ENCODE measurements at regions not wholly inside any gene's neighbourhood (a gene's known extent, or its start where the extent isn't known, plus 50 kb on each side); places are given as distances from the start of the nearest gene placed in this dataset.
A peak's percentile ranks its signal among the peaks of the same experiment; 100 is the strongest.

GRCh38 chr4:137960371-137961050 is 281.6 kb downstream of the SLC7A11 start:
- H3K4me3 ChIP-seq (ENCODE audit: low read depth, low read length) = no peak overlapping the region
- DNase-seq (ENCODE audit: low read depth) (peak; percentile 89), FAIRE-seq (no peak)
- no peaks in the 10 kb centered on the region for H3K36me3 ChIP-seq (ENCODE audit: control insufficient read depth, insufficient read depth, low read length)
- H3K27me3 ChIP-seq (ENCODE audit: control insufficient read depth, insufficient read depth, low read length) = no peaks in the 10 kb centered on the region
- no peak for TF ChIP-seq CTCF (IDR thresholded peaks at IDR 0.05; ENCODE audit: insufficient read depth, low read length, severe bottlenecking)

DNA sequence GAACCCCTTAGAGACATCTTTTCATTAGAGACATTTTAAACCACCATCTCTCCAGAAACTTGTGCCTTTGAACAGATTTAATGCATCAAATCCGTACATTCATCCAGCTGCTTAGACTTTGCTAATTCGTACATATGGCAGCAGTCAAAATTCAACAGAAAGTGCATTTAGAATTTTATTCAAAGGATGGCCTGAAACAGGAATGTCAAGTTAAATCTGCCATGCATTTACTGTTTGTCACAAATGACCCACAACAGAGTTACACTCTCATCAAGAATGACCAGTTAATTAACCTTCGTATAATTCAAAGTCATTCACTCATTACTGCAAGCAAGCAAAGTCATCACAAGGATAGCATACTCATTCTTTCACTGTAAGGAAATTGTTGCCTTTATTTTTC is 284.3 kb downstream of the SLC7A11 start:
- no peak for FAIRE-seq
- no peaks in the 10 kb centered on the region for H3K27me3 ChIP-seq (ENCODE audit: control insufficient read depth, insufficient read depth, low read length)
- H3K4me3 ChIP-seq (ENCODE audit: low read depth, low read length) = no peak overlapping the region
- DNase-seq (ENCODE audit: low read depth) = no peak
- no peak for TF ChIP-seq CTCF (IDR thresholded peaks at IDR 0.05; ENCODE audit: insufficient read depth, low read length, severe bottlenecking)
- no peaks in the 10 kb centered on the region for H3K36me3 ChIP-seq (ENCODE audit: control insufficient read depth, insufficient read depth, low read length)

- DNase-seq (ENCODE audit: low read depth) = peak; percentile 80
- H3K4me3 ChIP-seq (ENCODE audit: low read depth, low read length) = no peak overlapping the region
- no peaks in the 10 kb centered on the region for H3K36me3 ChIP-seq (ENCODE audit: control insufficient read depth, insufficient read depth, low read length)
- TF ChIP-seq CTCF (IDR thresholded peaks at IDR 0.05; ENCODE audit: insufficient read depth, low read length, severe bottlenecking) = no peak
- H3K27me3 ChIP-seq (ENCODE audit: control insufficient read depth, insufficient read depth, low read length) = no peaks in the 10 kb centered on the region
- FAIRE-seq = no peak
Observed at GRCh38 chr4:137956256-137956655, 285.9 kb downstream of the SLC7A11 start.

DNA sequence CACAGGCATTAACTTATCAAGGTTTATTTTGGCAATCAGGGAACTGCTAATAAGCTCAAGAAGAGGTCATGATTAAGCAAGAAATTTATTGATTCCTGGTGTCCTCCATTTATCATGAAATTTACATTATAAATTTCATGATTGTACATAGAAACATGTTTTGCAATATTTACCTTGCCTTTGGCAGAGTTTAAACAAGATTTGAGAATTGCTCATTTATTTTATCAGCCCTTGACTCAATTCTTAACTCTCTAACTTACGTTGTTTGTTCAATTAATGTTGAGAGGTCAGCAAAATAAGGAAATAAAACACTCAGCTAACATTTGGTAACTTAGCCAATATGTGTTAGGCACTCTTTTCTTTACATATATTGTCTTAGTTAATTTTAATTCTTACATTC is 286.6 kb downstream of the SLC7A11 start:
- H3K27me3 ChIP-seq (ENCODE audit: control insufficient read depth, insufficient read depth, low read length) = no peaks in the 10 kb centered on the region
- no peak overlapping the region for H3K4me3 ChIP-seq (ENCODE audit: low read depth, low read length)
- DNase-seq (ENCODE audit: low read depth) (peak; percentile 76), FAIRE-seq (no peak)
- TF ChIP-seq CTCF (IDR thresholded peaks at IDR 0.05; ENCODE audit: insufficient read depth, low read length, severe bottlenecking) = no peak
- H3K36me3 ChIP-seq (ENCODE audit: control insufficient read depth, insufficient read depth, low read length) = no peaks in the 10 kb centered on the region

GRCh38 chr4:137952116-137952515 is 290.0 kb downstream of the SLC7A11 start:
- TF ChIP-seq CTCF (IDR thresholded peaks at IDR 0.05; ENCODE audit: insufficient read depth, low read length, severe bottlenecking) = no peak
- FAIRE-seq (no peak), DNase-seq (ENCODE audit: low read depth) (no peak)
- H3K27me3 ChIP-seq (ENCODE audit: control insufficient read depth, insufficient read depth, low read length) = no peaks in the 10 kb centered on the region
- no peaks in the 10 kb centered on the region for H3K36me3 ChIP-seq (ENCODE audit: control insufficient read depth, insufficient read depth, low read length)
- H3K4me3 ChIP-seq (ENCODE audit: low read depth, low read length) = no peak overlapping the region

DNA sequence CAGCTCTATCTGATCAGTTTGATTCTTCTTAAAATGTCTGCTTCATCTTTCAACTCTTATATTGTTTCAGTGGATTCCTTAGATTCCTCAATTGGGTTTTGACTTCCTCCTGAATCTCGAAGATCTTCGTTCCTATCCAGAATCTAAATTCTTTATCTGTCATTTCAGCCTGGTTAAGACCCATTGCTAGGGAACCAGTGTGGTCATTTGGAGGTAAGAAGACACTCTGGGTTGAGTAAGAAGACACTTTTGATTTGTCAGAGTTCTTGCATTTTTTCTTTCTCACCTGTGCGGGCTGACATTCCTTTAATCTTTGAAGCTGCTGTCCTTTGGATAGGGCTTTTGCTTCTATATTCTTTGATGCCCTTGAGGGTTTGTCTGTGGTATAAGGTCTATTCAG is 291.9 kb downstream of the SLC7A11 start:
- DNase-seq (ENCODE audit: low read depth) (no peak), FAIRE-seq (no peak)
- no peak for TF ChIP-seq CTCF (IDR thresholded peaks at IDR 0.05; ENCODE audit: insufficient read depth, low read length, severe bottlenecking)
- Histone ChIP-seq H3K36me3 (ENCODE audit: control insufficient read depth, insufficient read depth, low read length) (no peaks in the 10 kb centered on the region), H3K27me3 (ENCODE audit: control insufficient read depth, insufficient read depth, low read length) (no peaks in the 10 kb centered on the region), H3K4me3 (ENCODE audit: low read depth, low read length) (no peak overlapping the region)

Data from bronchial epithelial cell (primary cell).